GM12892 (cell line): ENCODE measurements at regions not wholly inside any gene's neighbourhood (a gene's known extent, or its start where the extent isn't known, plus 50 kb on each side); places are given as distances from the start of the nearest gene placed in this dataset.

ENCODE experiments used
- DNase-seq: peaks from one replicate; pipeline ENCODE4 v3.0.0; 2011; ENCODE audit not compliant: insufficient read length
- FAIRE-seq: peaks from 2 replicates; lab custom pipeline; 2011; peaks lifted over from hg19 to GRCh38; lab: Jason Lieb, UNC
- POLR2A ChIP-seq: IDR thresholded peaks from 2 replicates; pipeline ENCODE4 v1.6.1; 2011; ENCODE audit warnings: low read depth, low read length, control low read depth
- POLR2AphosphoS5 ChIP-seq: IDR thresholded peaks from 2 replicates; pipeline ENCODE4 v1.6.1; 2011; ENCODE audit warnings: low read depth, low read length, control low read depth
- TAF1 ChIP-seq: IDR thresholded peaks from 2 replicates; pipeline ENCODE4 v1.6.1; 2011; ENCODE audit warnings: low read depth, mild to moderate bottlenecking, control low read depth, low read length, borderline replicate concordance

DNA sequence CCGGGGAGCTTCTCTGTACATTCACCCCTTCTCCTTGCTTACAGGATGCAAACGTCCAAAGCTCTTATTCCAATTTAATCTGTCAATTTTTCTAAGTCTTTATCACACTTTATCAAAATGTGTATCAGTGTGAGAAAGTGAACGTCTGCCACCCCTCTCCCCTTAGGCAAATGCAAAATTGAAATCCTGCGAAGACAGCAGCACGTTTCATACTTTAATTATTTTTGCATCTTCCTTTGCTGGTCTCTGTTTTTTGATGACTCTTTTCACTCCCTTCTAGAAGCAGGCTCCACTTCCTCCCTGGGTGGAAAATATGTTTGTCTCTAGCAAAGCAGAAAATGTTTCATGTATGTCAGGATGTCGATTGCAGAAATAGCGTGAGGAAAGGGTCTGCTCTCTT is 576.5 kb upstream of the BRINP1 start:
- no peak for DNase-seq
- TF ChIP-seq POLR2AphosphoS5: no peak
- FAIRE-seq: no peak

DNA sequence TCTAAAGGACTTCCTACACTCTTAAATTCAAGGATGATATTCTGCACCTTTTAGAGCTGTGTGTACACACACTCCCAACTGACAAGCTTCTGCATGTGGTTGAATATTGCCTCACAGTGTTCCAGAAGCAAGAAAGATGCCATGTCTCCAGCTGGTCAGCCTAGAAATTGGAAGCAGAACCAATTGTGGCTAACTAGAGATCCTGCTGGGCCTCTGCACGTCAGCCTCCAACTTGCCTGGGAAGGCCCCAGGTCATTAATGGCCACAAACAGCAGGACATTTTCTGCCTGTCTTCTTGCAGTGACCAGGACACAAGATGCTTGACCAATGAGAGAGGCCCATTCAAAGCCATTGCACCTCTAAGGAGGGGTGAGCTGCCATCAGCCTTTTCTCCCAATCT is 571.9 kb upstream of the BRINP1 start:
- no peak for FAIRE-seq

DNA sequence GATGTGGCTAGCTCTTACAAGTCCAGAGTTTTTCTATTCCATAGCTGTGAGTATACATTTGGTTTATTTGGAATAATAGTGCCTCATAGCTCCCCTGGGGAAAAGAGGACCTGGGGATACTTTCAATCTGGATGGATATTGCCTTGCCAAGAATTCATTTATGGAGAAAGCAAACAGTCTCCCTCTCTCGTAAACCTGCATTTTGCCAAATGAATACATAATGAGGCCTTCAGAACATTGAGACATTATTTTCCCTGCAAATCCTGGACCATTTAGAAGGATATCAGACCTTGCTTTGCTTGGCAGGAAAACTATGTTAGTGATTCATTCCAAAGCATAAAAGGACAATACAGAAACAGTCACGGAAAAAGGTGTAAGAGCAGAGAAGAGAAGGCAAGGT is 569.6 kb upstream of the BRINP1 start:
- FAIRE-seq (no peak), DNase-seq (no peak)
- TF ChIP-seq POLR2AphosphoS5 (no peak), POLR2A (no peak), TAF1 (no peak)

More for the DNA sequence above, 571.9 kb upstream of the BRINP1 start:
- TF ChIP-seq POLR2AphosphoS5: no peak
- no peak for TF ChIP-seq TAF1
- no peak for TF ChIP-seq POLR2A
- no peak for DNase-seq

GRCh38 chr9:119934497-119934896 is 565.3 kb upstream of the BRINP1 start:
- no peak for DNase-seq
- TF ChIP-seq POLR2A (no peak), POLR2AphosphoS5 (no peak), TAF1 (no peak)
- no peak for FAIRE-seq

DNA sequence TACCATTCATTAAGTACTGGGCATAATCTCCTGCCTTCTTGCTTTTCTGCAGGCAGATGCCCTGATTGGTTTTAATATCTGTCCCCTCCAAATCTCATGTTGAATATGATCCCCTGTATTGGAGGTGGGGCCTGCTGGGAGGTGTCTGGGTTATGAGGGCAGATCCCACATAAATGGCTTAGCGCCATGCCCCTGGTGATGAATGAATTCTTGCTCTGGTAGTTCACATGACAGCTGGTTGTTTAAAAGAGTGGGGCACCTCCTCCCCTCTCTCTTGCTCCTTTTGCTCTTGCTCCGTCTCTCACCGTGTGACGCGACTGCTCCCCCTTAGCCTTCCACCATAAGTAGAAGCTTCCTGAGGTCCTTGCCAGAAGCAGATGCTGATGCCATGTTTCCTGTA is 564.0 kb upstream of the BRINP1 start:
- no peak for TF ChIP-seq TAF1
- TF ChIP-seq POLR2A: no peak
- TF ChIP-seq POLR2AphosphoS5: no peak
- FAIRE-seq (no peak), DNase-seq (no peak)

- TF ChIP-seq POLR2AphosphoS5 (no peak), TAF1 (no peak), POLR2A (no peak)
- DNase-seq (no peak), FAIRE-seq (no peak)
Observed at GRCh38 chr9:119924736-119925135, 555.5 kb upstream of the BRINP1 start.

- no peak for FAIRE-seq
- TF ChIP-seq TAF1 (no peak), POLR2AphosphoS5 (no peak), POLR2A (no peak)
- no peak for DNase-seq
Observed at GRCh38 chr9:119917175-119917574, 547.9 kb upstream of the BRINP1 start.

DNA sequence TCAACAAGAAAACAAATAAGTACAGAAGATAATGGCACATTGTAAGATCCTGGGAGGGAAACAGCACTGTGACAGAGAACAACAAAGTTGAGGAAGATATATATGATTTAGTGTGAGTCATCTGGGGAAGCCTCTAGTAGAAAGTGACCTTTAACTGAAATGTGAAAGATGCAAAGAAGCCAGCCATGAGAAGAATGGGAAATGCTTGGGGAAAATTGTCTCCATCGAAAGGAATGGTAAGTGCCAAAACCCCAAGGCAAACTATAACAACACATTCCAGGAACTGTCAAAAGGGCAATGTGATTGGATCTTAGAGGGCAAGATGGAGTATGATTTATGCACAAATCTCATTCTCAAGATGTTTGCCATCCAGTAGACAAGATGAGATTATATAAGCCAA is 537.8 kb upstream of the BRINP1 start:
- TF ChIP-seq POLR2A (no peak), TAF1 (no peak), POLR2AphosphoS5 (no peak)
- no peak for FAIRE-seq
- no peak for DNase-seq

DNA sequence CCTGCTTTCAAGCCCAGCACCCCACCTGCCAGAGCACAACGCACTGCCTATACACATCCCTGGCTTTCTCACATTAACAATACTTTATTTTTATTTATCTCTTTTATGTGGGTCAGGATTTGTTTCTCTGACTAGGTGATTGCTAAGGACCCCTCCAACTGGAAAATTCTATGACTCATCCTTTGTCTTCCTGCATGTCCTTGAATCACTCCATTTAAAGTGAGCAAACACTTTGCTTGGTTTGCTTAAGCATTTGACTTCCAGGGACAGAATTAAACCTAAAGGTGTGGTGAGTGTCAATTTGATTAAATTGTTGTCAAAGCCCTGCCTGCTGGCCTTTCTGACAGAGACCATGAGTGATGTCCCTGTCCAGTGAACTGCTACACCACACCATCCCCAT is 536.5 kb upstream of the BRINP1 start:
- FAIRE-seq (no peak), DNase-seq (no peak)
- TF ChIP-seq POLR2A (no peak), TAF1 (no peak), POLR2AphosphoS5 (no peak)

- FAIRE-seq: no peak
- TF ChIP-seq TAF1: no peak
- TF ChIP-seq POLR2A: no peak
- TF ChIP-seq POLR2AphosphoS5: no peak
- no peak for DNase-seq
Observed at GRCh38 chr9:119903851-119904250, 534.6 kb upstream of the BRINP1 start.

DNA sequence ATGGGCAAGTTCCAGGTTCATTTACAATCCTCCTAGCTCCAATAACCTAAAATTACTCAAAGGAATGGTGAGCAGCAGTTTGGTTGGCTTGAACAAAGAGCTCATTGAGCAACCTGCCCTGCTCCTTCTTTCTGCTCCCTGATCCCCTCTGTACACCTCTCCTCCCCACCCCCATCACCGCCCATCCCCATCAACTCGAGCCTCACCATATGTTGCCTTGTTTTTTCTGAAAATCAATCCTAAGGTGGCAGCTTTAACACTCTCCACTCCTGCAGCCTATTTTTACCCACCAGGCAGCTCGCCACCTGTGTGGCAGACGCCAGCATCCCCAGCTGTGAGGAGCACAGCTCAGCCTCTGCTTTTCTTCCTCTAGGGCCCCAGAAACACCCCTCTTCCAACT is 533.4 kb upstream of the BRINP1 start:
- no peak for DNase-seq
- TF ChIP-seq POLR2AphosphoS5: no peak
- no peak for TF ChIP-seq TAF1
- no peak for TF ChIP-seq POLR2A
- FAIRE-seq: no peak

DNA sequence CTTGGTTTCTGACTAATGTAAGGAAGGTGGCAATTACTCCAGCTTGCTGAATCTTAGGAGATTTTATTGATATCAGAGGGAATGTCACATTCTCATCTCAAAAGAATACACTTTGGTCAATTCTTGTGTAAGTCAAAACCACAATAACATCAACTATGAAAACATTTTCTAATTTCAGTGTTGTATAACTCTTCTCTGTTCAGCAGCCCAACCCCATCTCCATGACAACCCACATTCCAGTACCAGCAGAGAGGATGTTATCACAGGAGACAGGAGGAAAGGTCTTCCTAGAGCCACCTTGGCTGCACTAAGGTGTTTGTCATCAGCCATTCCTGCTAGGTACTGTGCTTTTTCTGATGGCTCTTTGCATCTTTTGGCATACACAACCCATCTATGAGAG is 529.1 kb upstream of the BRINP1 start:
- DNase-seq (no peak), FAIRE-seq (no peak)

DNA sequence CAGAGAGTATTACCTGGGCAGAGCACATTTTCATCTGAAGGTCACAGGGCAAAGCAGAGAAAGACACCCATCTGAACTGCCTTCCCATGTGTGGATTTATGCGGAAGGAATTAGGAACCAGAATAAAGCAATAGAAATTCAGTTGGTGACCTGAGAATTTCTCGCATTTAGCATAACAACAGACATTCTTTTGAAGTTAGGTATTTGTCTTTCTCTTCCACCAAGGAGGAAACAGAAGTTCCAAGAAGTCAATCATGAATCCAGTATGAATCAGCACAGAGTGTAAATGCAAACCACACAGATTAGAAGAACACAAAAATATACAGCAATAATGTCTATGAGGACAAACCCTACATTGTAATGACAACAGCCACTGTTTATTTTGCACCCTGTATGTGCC is 515.2 kb upstream of the BRINP1 start:
- no peak for FAIRE-seq
- TF ChIP-seq POLR2AphosphoS5: no peak
- no peak for TF ChIP-seq TAF1
- no peak for TF ChIP-seq POLR2A
- DNase-seq: no peak

More for the DNA sequence above, 529.1 kb upstream of the BRINP1 start:
- TF ChIP-seq TAF1: no peak
- TF ChIP-seq POLR2AphosphoS5: no peak
- TF ChIP-seq POLR2A: no peak

DNA sequence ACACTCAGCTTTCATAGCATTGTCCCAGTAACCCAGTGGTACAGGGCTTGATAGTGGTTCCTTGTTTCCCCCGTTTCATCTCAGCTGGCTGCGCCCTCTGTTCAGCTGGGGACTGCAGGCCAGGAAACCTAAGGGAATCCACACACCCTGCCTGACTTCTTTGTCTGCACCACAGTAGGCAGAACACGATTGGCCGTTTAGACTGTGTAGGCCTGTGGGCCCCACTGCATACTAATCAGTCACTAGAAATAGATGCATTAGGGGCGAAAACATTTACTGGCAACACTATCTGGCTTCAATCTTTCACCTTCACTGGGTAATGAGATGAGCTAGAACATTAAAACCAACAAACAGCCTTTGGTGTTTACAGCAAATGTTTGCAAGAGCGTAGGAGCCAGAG is 512.7 kb upstream of the BRINP1 start:
- no peak for TF ChIP-seq POLR2A
- no peak for FAIRE-seq

DNA sequence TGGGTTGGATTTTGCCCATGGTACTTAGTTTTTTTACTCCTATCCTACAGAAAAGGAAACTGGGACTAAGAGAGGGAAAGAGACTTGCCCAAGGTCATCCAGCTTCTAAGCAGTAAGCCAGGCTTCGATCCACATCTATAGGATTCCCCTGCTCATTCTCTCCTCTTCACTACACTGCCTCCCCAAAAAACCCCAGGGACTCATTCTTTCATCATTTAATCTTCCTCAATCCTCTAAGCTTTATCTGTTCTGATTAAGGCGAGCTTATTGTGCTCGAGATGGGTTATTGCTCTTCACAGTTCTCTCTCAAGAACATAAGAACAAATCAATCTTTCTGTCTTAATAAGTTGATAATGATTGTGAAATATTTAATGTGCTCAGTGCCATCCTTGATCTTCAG is 511.1 kb upstream of the BRINP1 start:
- TF ChIP-seq TAF1 (no peak), POLR2AphosphoS5 (no peak), POLR2A (no peak)
- no peak for DNase-seq
- no peak for FAIRE-seq

More for the DNA sequence above, 512.7 kb upstream of the BRINP1 start:
- no peak for DNase-seq
